ENCODE measurements at regions not wholly inside any gene's neighbourhood (a gene's known extent, or its start where the extent isn't known, plus 50 kb on each side); places are given as distances from the start of the nearest gene placed in this dataset.

- TF ChIP-seq CTCF (IDR thresholded peaks at IDR 0.05), result no peak
- TF ChIP-seq EZH2 (IDR thresholded peaks at IDR 0.05; ENCODE audit: borderline replicate concordance, insufficient read depth, low read depth, low read length, poor library complexity, severe bottlenecking), result no peak
Measured at GRCh38 chr13:79062291-79062690, 343.8 kb downstream of the RBM26 start.
